ENCODE measurements at regions not wholly inside any gene's neighbourhood (a gene's known extent, or its start where the extent isn't known, plus 50 kb on each side); places are given as distances from the start of the nearest gene placed in this dataset.
"Not testable (repeated sequence)": the region's sequence is repeated elsewhere in the genome, so short reads cannot be mapped to it uniquely, and the experiment has no call there.

GRCh38 chr2:49309461-49309860 lies 155.1 kb upstream of the FSHR start:
- no peak for DNase-seq

- DNase-seq: no peak
These were observed 152.6 kb upstream of the FSHR start for GRCh38 chr2:49306925-49307324.

GRCh38 chr2:49298693-49299092 lies 144.4 kb upstream of the FSHR start:
- not testable (repeated sequence) for DNase-seq

GRCh38 chr2:49298230-49298629 lies 143.9 kb upstream of the FSHR start:
- no peak for DNase-seq

- no peak for DNase-seq
These were observed 142.0 kb upstream of the FSHR start for GRCh38 chr2:49296107-49296867.

GRCh38 chr2:49294225-49294624 lies 139.9 kb upstream of the FSHR start:
- no peak for DNase-seq

GRCh38 chr2:49291619-49292018 lies 137.3 kb upstream of the FSHR start:
- DNase-seq: no peak

GRCh38 chr2:49289711-49290110 lies 135.4 kb upstream of the FSHR start:
- DNase-seq: no peak

- DNase-seq: no peak
These were observed 134.8 kb upstream of the FSHR start for GRCh38 chr2:49288902-49289700.

GRCh38 chr2:49288113-49288705 lies 133.9 kb upstream of the FSHR start:
- DNase-seq: no peak

- DNase-seq: no peak
These were observed 132.4 kb upstream of the FSHR start for GRCh38 chr2:49286726-49287125.

GRCh38 chr2:49286045-49286444 lies 131.7 kb upstream of the FSHR start:
- no peak for DNase-seq

GRCh38 chr2:49278561-49278960 lies 124.2 kb upstream of the FSHR start:
- no peak for DNase-seq

GRCh38 chr2:49278141-49278540 lies 123.8 kb upstream of the FSHR start:
- no peak for DNase-seq

- peak; percentile 27 to 55 (median 46) for DNase-seq
These were observed 116.8 kb upstream of the FSHR start for GRCh38 chr2:49271060-49271606.

GRCh38 chr2:49270091-49270490 lies 115.8 kb upstream of the FSHR start:
- DNase-seq: no peak

- DNase-seq: peak in 1 of 3 donors; percentile 7
These were observed 111.2 kb upstream of the FSHR start for GRCh38 chr2:49265471-49265870.

GRCh38 chr2:49262801-49263560 lies 108.7 kb upstream of the FSHR start:
- DNase-seq: no peak

GRCh38 chr2:49261781-49262180 lies 107.5 kb upstream of the FSHR start:
- DNase-seq: no peak

GRCh38 chr2:49260979-49261538 lies 106.7 kb upstream of the FSHR start:
- no peak for DNase-seq

- DNase-seq: no peak
These were observed 105.6 kb upstream of the FSHR start for GRCh38 chr2:49259926-49260325.

Data from muscle of back (tissue), 3 donors.